Subcutaneous abdominal adipose tissue (tissue), 5 donors: ENCODE measurements at regions not wholly inside any gene's neighbourhood (a gene's known extent, or its start where the extent isn't known, plus 50 kb on each side); places are given as distances from the start of the nearest gene placed in this dataset.

Source experiments
- H3K27ac ChIP-seq: one replicate; pipeline ENCODE4 v1.7.0; 2013; ENCODE audit warnings: low read depth, mild to moderate bottlenecking, inconsistent platforms, low read length, moderate library complexity
- H3K27me3 ChIP-seq, 5 donors: one replicate each; pipeline ENCODE4 v1.7.0; 2013; ENCODE audit warnings: low read length in 5 of 5, inconsistent platforms in 1 of 5; ENCODE audit not compliant: control insufficient read depth in 5 of 5, insufficient read depth in 4 of 5
- H3K36me3 ChIP-seq, 5 donors: one replicate each; pipeline ENCODE4 v1.7.0; 2013; ENCODE audit warnings: low read length in 5 of 5; ENCODE audit not compliant: control insufficient read depth in 5 of 5, insufficient read depth in 5 of 5
- H3K4me1 ChIP-seq, 5 donors: one replicate each; pipeline ENCODE4 v1.7.0; 2013; ENCODE audit warnings: low read length in 5 of 5, mild to moderate bottlenecking in 3 of 5, moderate library complexity in 1 of 5; ENCODE audit not compliant: control insufficient read depth in 5 of 5, insufficient read depth in 5 of 5
- H3K4me3 ChIP-seq, 5 donors: one replicate each; pipeline ENCODE4 v1.7.0; 2013; ENCODE audit warnings: low read length in 5 of 5, low read depth in 1 of 5
- H3K9ac ChIP-seq, 5 donors: one replicate each; pipeline ENCODE4 v1.7.0; 2013; ENCODE audit warnings: low read length in 5 of 5, mild to moderate bottlenecking in 4 of 5, moderate library complexity in 3 of 5
- H3K9me3 ChIP-seq, 5 donors: one replicate each; pipeline ENCODE4 v1.7.0; 2013; ENCODE audit warnings: low read length in 5 of 5; ENCODE audit not compliant: control insufficient read depth in 5 of 5
- donor health status: healthy.
- donor health status: healthy.
- donor health status: healthy.
- donor health status: healthy.
- donor health status: healthy.

DNA sequence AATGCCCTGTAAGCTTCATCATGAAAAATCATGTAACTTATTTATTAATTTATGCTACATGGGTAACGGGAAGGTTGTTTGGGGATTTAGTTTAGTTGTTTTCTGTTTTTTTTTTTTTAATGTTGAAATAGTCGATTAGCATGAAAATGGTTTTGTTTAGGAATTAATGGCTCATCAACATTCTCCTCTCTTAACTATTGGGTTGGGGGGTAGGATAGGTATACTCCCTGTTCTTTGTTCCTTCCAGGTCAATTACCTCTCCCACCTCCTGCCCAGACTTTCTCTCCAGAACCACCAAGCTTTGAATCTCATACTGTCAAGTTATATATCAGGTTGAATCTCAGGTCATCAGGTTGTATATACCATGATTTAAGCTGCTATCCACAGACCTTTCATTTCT is 568.7 kb upstream of the DSEL start:
- Histone ChIP-seq H3K27ac (peak overlapping the region; percentile 77), H3K4me3 (no peak overlapping the region), H3K9ac (no peak overlapping the region), H3K36me3 (no peaks in the 10 kb centered on the region), H3K27me3 (no peaks in the 10 kb centered on the region), H3K9me3 (peaks cover 0 to 4% (median 0%) of the 10 kb centered on the region in 5 donors), H3K4me1 (peaks cover 0 to 30% (median 8%) of the 10 kb centered on the region in 5 donors)

DNA sequence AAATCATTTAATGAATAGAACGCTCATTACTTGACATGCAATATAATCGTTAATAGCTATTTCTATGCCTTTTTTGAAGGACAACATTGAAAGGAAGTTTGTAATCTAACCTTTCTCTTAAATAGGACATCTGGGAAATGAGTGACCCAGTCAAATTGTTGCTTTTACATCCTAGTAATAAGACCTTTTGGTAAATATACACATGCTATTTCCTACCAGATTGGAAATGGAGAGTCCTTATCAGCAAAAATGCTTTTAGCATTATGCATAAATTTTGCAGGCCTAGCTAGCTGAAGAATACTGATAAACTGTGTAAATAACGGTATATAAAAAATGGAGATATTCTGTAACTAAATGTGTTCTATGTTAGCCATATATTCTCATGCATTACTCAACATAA is 567.3 kb upstream of the DSEL start:
- Histone ChIP-seq H3K4me1 (peaks cover 0 to 30% (median 8%) of the 10 kb centered on the region in 5 donors), H3K27me3 (no peaks in the 10 kb centered on the region), H3K9ac (no peak overlapping the region), H3K27ac (peak overlapping the region; percentile 63), H3K4me3 (no peak overlapping the region), H3K36me3 (no peaks in the 10 kb centered on the region), H3K9me3 (peaks cover 0 to 4% (median 0%) of the 10 kb centered on the region in 5 donors)

DNA sequence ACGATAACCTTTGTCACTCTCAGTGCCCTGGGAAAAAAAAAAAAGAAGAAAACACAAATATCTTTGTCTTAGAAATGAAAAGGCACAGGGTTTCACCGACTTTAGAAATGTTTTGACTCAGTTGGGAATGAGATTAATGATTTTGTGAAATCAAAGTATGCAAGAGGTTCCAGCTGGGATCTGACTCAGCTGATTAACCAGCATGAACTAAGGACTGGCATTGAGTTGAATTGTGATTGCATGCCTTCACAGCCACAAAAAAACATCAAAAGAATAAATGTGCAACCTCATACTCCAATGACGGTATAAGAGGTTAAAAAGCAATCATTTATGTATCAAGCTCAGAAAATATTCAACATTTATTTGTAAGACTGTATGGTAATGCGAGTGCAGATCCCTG is 566.6 kb upstream of the DSEL start:
- H3K27me3 ChIP-seq: no peaks in the 10 kb centered on the region

DNA sequence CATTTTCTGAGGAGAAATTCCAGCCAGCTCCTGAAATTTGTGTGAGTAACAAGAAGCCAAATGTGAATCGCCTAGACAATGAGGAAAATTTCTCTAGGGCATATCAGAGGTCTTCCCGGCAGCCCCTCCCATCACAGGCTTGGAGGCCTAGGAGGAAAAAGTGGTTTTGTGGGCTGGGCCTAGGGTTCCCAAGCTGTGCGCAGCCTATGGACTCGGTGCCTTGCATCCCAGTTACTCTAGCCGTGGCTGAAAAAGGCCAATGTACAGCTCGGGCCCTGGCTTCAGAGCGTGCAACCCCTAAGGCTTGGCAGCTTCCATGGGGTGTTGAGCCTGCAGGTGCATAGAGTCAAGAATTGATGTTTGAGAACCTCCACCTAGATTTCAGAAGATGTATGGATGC is 556.2 kb upstream of the DSEL start:
- no peaks in the 10 kb centered on the region for H3K4me1 ChIP-seq
- no peak overlapping the region for H3K27ac ChIP-seq
- peaks cover 0 to 8% (median 0%) of the 10 kb centered on the region in 5 donors for H3K9me3 ChIP-seq
- no peak overlapping the region for H3K9ac ChIP-seq
- no peak overlapping the region for H3K4me3 ChIP-seq
- no peaks in the 10 kb centered on the region for H3K36me3 ChIP-seq
- no peaks in the 10 kb centered on the region for H3K27me3 ChIP-seq

More for the DNA sequence above, 566.6 kb upstream of the DSEL start:
- Histone ChIP-seq H3K4me3 (no peak overlapping the region), H3K4me1 (peaks cover 0 to 30% (median 8%) of the 10 kb centered on the region in 5 donors), H3K9me3 (peaks cover 0 to 4% (median 0%) of the 10 kb centered on the region in 5 donors), H3K9ac (no peak overlapping the region), H3K36me3 (no peaks in the 10 kb centered on the region), H3K27ac (peak overlapping the region; percentile 63)

DNA sequence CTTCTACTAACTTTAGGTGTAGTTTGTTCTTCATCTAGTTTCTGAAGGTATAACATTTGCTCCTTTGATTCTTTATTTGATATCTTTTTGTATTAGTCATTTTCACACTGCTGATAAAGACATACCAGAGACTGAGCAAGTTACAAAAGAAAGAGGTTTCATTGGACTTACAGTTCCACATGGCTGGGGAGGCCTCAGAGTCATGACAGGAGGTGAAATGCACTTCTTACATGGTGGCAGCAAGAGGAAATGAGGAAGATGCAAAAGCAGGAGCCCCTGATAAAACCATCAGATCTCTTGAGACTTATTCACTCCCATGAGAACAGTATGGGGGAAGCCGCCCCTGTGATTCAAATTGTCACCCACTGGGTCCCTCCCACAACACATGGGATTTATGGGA is 544.4 kb upstream of the DSEL start:
- Histone ChIP-seq H3K9me3 (peaks cover 0 to 11% (median 0%) of the 10 kb centered on the region in 5 donors), H3K36me3 (no peaks in the 10 kb centered on the region), H3K27me3 (no peaks in the 10 kb centered on the region), H3K27ac (no peak overlapping the region), H3K9ac (no peak overlapping the region), H3K4me1 (no peaks in the 10 kb centered on the region), H3K4me3 (no peak overlapping the region)

DNA sequence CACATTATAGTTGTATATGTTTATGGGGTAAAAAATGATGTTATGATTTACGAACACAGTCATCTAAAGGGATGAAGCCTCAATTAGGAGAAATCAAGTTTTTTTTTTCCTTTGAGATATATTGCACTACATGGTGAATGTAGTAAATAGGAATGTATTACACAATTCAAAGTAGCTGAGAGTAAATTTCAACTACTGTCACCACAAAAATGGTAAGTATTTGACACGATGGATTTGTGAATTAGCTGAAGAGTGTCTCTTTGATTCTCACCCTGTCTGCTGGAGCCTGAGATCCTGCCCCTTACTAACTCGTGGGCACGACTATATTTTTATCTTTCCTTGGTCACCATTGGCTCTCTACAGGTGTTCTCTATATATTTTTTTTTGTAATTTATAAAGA is 540.4 kb upstream of the DSEL start:
- Histone ChIP-seq H3K9ac (no peak overlapping the region), H3K4me3 (no peak overlapping the region), H3K4me1 (no peaks in the 10 kb centered on the region), H3K9me3 (no peaks in the 10 kb centered on the region), H3K27ac (no peak overlapping the region), H3K27me3 (no peaks in the 10 kb centered on the region), H3K36me3 (no peaks in the 10 kb centered on the region)

DNA sequence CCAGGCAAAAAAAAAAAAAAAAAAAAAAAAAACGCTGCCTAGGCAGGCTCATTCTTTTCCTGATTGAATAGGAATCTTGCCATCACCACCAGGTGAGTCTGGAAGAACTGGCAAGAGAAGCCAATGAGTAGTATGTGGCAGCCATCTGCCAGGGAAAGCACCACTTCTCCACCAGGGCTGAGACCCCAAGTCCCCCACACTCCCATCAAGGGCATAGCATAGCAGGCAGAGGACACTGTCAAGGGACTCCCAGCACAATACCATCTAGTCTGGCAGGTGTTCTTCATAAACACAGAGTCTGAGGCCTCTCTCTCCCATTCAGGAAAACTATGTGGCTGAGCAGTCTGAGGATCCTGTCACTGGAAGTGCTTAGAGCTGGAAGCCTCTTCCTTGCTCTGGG is 538.1 kb upstream of the DSEL start:
- Histone ChIP-seq H3K36me3 (no peaks in the 10 kb centered on the region), H3K9me3 (no peaks in the 10 kb centered on the region), H3K9ac (no peak overlapping the region), H3K27me3 (no peaks in the 10 kb centered on the region), H3K27ac (no peak overlapping the region), H3K4me1 (peaks cover 0 to 3% (median 0%) of the 10 kb centered on the region in 5 donors), H3K4me3 (no peak overlapping the region)

DNA sequence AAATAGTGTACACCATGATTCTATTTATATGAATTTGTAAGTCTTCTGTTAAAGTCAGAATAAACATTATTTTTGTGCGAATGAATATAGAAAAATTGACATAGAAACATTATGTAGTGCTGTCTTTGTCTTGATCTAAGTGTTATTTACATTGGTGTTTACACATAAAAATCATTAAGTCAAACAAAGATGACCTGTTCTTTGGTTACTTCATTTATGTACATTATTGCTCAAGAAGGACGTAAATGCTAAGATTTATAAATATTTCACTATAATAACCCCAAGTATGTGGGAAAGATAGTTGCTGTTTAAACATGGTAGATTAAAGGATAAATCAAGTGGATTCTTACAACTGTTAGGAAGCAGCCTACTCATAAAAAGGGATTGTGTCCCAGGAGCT is 536.8 kb upstream of the DSEL start:
- no peak overlapping the region for H3K27ac ChIP-seq
- no peak overlapping the region for H3K9ac ChIP-seq
- no peaks in the 10 kb centered on the region for H3K27me3 ChIP-seq
- H3K4me1 ChIP-seq: peaks cover 0 to 3% (median 0%) of the 10 kb centered on the region in 5 donors
- no peaks in the 10 kb centered on the region for H3K36me3 ChIP-seq
- no peak overlapping the region for H3K4me3 ChIP-seq
- no peaks in the 10 kb centered on the region for H3K9me3 ChIP-seq

DNA sequence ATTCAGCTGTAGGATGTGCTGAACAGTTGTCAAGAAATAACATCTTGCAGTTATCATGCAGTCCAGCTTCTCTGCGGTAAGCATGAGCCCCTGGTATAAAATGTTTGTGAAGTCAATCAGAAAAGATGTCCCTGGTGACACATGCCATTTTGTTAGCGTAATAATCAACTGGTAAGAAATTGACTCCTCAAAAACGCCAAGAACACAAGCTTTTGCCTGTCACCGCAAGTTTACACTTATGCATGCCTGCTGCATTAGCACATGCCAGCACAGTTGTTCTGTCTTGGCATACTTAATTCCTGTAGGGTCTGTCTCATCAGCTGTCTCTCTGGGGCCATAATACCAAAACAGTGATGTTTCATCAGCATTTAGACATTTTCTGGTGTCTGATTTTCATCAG is 524.8 kb upstream of the DSEL start:
- Histone ChIP-seq H3K27me3 (no peaks in the 10 kb centered on the region), H3K36me3 (peaks cover 0 to 5% (median 0%) of the 10 kb centered on the region in 5 donors), H3K9me3 (peaks cover 0 to 13% (median 7%) of the 10 kb centered on the region in 5 donors), H3K4me1 (no peaks in the 10 kb centered on the region), H3K4me3 (no peak overlapping the region), H3K9ac (no peak overlapping the region), H3K27ac (no peak overlapping the region)

DNA sequence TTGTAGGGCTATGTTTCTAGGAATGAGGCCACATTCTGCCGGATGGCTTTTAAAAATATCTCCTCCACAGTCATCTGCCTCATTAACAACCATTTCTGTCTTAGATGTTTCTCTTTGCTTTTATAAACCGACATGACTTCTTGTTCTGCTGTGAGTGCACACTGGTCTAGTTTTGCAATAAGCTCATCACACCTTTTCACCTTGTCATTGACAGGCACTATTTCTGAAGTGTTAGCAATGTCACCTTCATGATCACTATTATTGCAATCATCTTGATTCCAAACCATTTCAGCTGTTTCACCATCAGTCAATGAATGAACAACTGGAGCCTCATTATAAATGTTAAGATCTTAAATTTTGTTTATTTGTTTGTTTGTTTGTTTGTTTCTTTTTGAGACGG is 523.7 kb upstream of the DSEL start:
- no peak overlapping the region for H3K4me3 ChIP-seq
- H3K36me3 ChIP-seq: peaks cover 0 to 5% (median 0%) of the 10 kb centered on the region in 5 donors
- peaks cover 0 to 13% (median 7%) of the 10 kb centered on the region in 5 donors for H3K9me3 ChIP-seq
- H3K9ac ChIP-seq: no peak overlapping the region
- H3K27me3 ChIP-seq: no peaks in the 10 kb centered on the region
- peaks cover 0 to 6% (median 0%) of the 10 kb centered on the region in 5 donors for H3K4me1 ChIP-seq
- no peak overlapping the region for H3K27ac ChIP-seq
